ENCODE measurements at regions not wholly inside any gene's neighbourhood (a gene's known extent, or its start where the extent isn't known, plus 50 kb on each side); places are given as distances from the start of the nearest gene placed in this dataset.

- Histone ChIP-seq H3K9me3 (no peaks in the 10 kb centered on the region), H3K27ac (peak overlapping the region; percentile 95), H3K36me3 (ENCODE audit: insufficient read depth in 1 of 2, low read depth in 1 of 2) (no peaks in the 10 kb centered on the region), H3K27me3 (ENCODE audit: insufficient read depth in 3 of 3, low read length in 2 of 3) (no peaks in the 10 kb centered on the region), H3K4me3 (peak overlapping the region; percentile 94), H3K4me1 (peaks cover 34% of the 10 kb centered on the region)
- WGBS, 3 donors = 14 to 28% (median 17%) methylated on average over 3 of the region's 3 CpGs
- TF ChIP-seq, protein P1, sequence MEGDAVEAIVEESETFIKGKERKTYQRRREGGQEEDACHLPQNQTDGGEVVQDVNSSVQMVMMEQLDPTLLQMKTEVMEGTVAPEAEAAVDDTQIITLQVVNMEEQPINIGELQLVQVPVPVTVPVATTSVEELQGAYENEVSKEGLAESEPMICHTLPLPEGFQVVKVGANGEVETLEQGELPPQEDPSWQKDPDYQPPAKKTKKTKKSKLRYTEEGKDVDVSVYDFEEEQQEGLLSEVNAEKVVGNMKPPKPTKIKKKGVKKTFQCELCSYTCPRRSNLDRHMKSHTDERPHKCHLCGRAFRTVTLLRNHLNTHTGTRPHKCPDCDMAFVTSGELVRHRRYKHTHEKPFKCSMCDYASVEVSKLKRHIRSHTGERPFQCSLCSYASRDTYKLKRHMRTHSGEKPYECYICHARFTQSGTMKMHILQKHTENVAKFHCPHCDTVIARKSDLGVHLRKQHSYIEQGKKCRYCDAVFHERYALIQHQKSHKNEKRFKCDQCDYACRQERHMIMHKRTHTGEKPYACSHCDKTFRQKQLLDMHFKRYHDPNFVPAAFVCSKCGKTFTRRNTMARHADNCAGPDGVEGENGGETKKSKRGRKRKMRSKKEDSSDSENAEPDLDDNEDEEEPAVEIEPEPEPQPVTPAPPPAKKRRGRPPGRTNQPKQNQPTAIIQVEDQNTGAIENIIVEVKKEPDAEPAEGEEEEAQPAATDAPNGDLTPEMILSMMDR (IDR thresholded peaks at IDR 0.05) = no peak
- ATAC-seq (peak; percentile 22 to 51 (median 32)), DNase-seq (no peak)
- intact Hi-C loops (cut with DNase I) = loop anchor here (5.0 to 10.0 kb wide), 3 partner anchors 431 to 1223 kb away; no protein-coding TSS in a partner anchor
Measured at GRCh38 chr10:50993771-50994251, 80.5 kb upstream of the PRKG1 start.

GRCh38 chr10:50997461-50997860 is 76.8 kb upstream of the PRKG1 start:
- TF ChIP-seq, protein P1 (IDR thresholded peaks at IDR 0.05) = no peak
- 68 to 82% (median 81%) methylated on average over 2 of the region's 2 CpGs for WGBS, 3 donors
- Histone ChIP-seq H3K36me3 (ENCODE audit: insufficient read depth in 1 of 2, low read depth in 1 of 2) (no peaks in the 10 kb centered on the region), H3K27ac (no peak overlapping the region), H3K4me1 (peaks cover 61% of the 10 kb centered on the region), H3K27me3 (ENCODE audit: insufficient read depth in 3 of 3, low read length in 2 of 3) (no peaks in the 10 kb centered on the region), H3K4me3 (no peak overlapping the region), H3K9me3 (no peaks in the 10 kb centered on the region)
- intact Hi-C loops (cut with DNase I) = loop anchor here in 1 of 2 donors (10.0 kb wide), 2 partner anchors 427 to 1217 kb away; no protein-coding TSS in a partner anchor
- no peak for DNase-seq
- no peak for ATAC-seq

- DNase-seq (no peak), ATAC-seq (no peak)
- Histone ChIP-seq H3K27me3 (ENCODE audit: insufficient read depth in 3 of 3, low read length in 2 of 3) (no peaks in the 10 kb centered on the region), H3K36me3 (ENCODE audit: insufficient read depth in 1 of 2, low read depth in 1 of 2) (no peaks in the 10 kb centered on the region), H3K4me1 (peaks cover 69% of the 10 kb centered on the region), H3K9me3 (no peaks in the 10 kb centered on the region), H3K27ac (no peak overlapping the region), H3K4me3 (no peak overlapping the region)
- TF ChIP-seq, protein P1 (IDR thresholded peaks at IDR 0.05) = no peak
- intact Hi-C loops (cut with DNase I) = loop anchor here in 1 of 2 donors (10.0 kb wide), 2 partner anchors 426 to 1216 kb away; no protein-coding TSS in a partner anchor
- 87 to 93% (median 89%) methylated on average over 2 of the region's 2 CpGs for WGBS, 3 donors
Measured at GRCh38 chr10:50999163-50999562, 75.1 kb upstream of the PRKG1 start.

- DNase-seq = no peak
- intact Hi-C loops (cut with DNase I) = loop anchor here in 1 of 2 donors (5.0 kb wide), 1 partner anchor 47 kb away; no protein-coding TSS in a partner anchor
- no peaks in the 10 kb centered on the region for H3K27me3 ChIP-seq (ENCODE audit: insufficient read depth in 3 of 3, low read length in 2 of 3)
- no peaks in the 10 kb centered on the region for H3K9me3 ChIP-seq
- H3K4me3 ChIP-seq = no peak overlapping the region
- H3K36me3 ChIP-seq (ENCODE audit: insufficient read depth in 1 of 2, low read depth in 1 of 2) = no peaks in the 10 kb centered on the region
- peak in 2 of 4 donors; percentile 30 to 42 for ATAC-seq
- no peak overlapping the region for H3K27ac ChIP-seq
- peaks cover 69% of the 10 kb centered on the region for H3K4me1 ChIP-seq
- TF ChIP-seq, protein P1 (IDR thresholded peaks at IDR 0.05) = no peak
- 65 to 71% (median 71%) methylated on average over 3 of the region's 3 CpGs for WGBS, 3 donors
Measured at GRCh38 chr10:51000164-51000563, 74.1 kb upstream of the PRKG1 start.

- Histone ChIP-seq H3K9me3 (no peaks in the 10 kb centered on the region), H3K36me3 (ENCODE audit: insufficient read depth in 1 of 2, low read depth in 1 of 2) (no peaks in the 10 kb centered on the region), H3K27ac (no peak overlapping the region), H3K4me3 (no peak overlapping the region), H3K27me3 (ENCODE audit: insufficient read depth in 3 of 3, low read length in 2 of 3) (no peaks in the 10 kb centered on the region), H3K4me1 (peaks cover 71% of the 10 kb centered on the region)
- TF ChIP-seq, protein P1 (IDR thresholded peaks at IDR 0.05) = no peak
- WGBS, 3 donors = 63 to 75% (median 71%) methylated on average over 2 of the region's 2 CpGs
- no peak for ATAC-seq
- intact Hi-C loops (cut with DNase I) = loop anchor here in 1 of 2 donors (5.0 kb wide), 1 partner anchor 46 kb away; no protein-coding TSS in a partner anchor
- no peak for DNase-seq
Measured at GRCh38 chr10:51000976-51001375, 73.3 kb upstream of the PRKG1 start.
